Non-pigmented ciliary epithelial cell (primary cell): ENCODE measurements at regions not wholly inside any gene's neighbourhood (a gene's known extent, or its start where the extent isn't known, plus 50 kb on each side); places are given as distances from the start of the nearest gene placed in this dataset.

Source experiments
- DNase-seq: peaks from one replicate; pipeline ENCODE4 v3.0.0-alpha.2; 2010; ENCODE audit warnings: low read depth

DNA sequence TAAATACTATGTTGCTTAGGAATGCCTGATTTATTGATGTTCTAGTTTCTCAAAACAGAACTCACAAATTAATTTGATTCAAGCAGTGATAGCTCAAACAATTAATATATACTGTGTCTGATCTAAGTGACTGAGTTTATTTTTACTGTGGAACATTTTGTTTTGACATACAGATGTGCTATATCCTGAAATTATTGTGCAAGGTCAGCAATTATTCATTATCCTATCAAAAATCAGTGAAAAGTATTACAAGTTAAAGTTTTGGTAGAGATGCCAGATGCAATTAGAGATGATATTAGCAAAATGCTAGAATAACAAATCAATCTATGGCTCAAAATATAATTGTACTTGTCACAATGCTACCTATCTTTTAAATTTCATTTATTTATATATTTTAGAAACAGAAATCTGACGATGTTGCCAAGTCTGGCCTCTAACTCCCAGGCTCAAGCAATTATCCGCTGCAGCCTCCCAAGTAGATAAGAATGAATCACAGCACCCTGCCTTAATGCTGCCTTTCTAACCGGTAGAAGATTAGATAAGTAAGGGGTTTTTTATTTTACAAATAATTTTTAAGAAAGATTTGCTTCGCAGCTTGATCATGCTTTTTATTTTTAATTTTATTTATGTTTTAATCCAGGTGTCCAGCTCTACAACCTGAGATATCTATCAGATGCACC lies 825.5 kb upstream of the NDST4 start:
- no peak for DNase-seq

- DNase-seq, result no peak
These were observed 816.0 kb upstream of the NDST4 start for GRCh38 chr4:115929373-115929772.

DNA sequence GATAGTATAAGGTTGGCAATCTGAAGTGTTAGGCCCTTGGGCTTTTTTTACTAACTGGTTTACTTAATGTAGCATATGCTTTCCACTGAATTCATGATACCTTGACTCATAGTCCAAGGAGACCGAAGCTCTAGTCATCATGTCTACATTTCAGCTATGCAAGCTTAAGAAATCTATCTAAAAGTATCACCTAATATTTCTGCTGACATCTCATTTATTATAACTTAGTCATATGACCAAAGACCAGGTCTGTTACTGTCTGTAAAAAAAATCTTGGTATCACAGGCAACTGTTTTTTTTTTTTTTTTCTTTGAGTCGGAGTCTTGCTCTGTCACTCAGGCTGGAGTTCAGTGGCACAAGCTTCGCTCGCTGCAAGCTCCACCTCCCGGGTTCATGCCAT lies 814.0 kb upstream of the NDST4 start:
- no peak for DNase-seq

DNA sequence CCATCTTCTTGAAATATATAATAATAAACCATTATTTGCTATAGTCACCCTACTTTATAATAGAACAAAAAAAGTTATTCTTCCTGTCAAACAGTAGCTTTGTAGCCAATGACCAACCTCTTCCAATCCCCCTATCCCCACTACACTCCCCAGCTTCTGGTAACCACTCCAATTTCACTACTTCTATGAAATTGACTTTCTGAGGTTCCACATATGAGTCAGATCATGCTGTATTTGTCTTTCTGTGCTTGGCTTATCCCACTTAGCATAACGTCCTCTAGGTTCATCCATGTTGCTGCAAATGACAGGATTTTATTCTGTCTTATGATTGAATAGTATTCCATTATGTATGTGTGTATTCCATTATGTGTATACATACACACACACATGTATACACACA lies 809.7 kb upstream of the NDST4 start:
- DNase-seq, result no peak

GRCh38 chr4:115920637-115921036 lies 807.2 kb upstream of the NDST4 start:
- DNase-seq, result no peak

DNA sequence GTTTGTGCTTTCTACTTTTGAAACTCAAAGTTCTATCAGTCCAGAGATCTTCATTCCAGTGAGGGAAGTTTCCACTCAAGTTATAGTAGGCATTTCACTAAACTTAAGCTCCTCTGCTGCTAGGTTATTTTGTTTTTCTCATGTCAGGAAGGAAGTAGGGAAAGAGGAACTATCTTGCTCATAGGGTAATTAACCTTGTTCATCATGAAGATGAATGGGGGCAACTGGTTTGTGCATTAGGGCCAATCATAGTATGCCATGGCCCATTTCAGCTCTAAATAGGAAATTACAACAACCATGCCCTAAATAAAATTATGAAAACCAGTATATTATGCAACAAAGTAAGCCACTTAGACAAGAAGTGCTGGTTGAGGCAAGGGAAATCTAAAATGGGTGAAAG lies 804.7 kb upstream of the NDST4 start:
- DNase-seq, result no peak

GRCh38 chr4:115906428-115906827 lies 793.0 kb upstream of the NDST4 start:
- DNase-seq, result no peak

DNA sequence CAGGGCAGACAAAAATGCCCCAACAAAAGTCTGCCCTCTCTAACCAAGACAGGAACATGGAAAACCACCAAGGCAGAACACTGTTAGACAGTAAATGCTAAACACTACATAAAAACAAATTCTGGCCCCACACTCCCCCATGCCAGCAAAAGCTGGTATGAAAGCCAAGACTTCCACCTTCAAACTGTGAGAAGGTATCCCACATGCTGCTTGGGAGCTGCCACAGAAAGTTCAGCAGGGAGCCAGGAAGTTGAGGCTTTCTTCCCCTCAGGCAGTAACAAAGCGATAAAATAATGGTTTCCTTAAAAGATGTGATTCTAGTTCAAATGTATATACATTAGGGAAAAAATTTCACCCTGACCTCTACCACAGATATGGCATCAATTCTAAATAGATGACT lies 770.4 kb upstream of the NDST4 start:
- DNase-seq, result no peak

DNA sequence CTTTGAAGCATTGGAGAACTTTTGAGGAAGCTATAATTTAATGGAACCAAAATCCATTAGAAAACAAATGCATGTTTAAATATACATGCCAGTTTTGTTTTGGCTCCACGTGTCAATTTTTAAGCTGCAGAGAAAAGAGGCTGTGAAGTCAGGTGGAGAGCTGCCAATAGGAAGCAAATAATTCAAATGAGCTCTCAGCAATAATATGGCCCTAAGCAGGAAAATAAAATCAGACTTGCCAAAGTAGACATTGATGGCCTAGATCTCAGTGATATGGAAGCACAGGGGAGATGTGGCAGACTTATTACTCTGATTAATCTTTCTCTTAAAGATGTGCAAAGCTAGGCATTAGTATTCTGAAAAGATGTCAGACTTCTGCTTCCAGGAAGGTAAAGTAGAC lies 769.8 kb upstream of the NDST4 start:
- DNase-seq, result no peak

DNA sequence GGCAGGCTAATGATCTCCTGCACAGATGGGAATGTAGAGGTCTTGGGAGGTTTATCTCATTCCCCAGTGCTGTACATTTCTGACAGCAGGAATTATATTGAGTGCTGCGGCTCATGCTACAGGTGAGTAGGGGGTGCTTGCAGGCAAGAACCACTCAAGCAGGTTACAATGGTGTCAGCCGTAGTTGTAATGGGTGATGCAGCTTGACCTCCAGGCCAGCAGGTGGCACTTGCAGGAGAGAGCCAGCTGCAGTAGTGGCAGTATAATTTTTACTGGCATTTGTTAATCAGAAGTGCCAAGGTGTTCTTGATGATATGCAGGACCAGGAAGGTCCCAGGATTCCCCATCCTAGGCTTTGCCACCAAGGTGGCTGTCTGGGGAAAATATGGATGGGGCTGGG lies 759.6 kb upstream of the NDST4 start:
- no peak for DNase-seq

GRCh38 chr4:115871596-115871995 lies 758.2 kb upstream of the NDST4 start:
- no peak for DNase-seq

GRCh38 chr4:115866364-115866896 lies 753.0 kb upstream of the NDST4 start:
- DNase-seq, result no peak

- DNase-seq, result no peak
These were observed 752.3 kb upstream of the NDST4 start for GRCh38 chr4:115865736-115866135.

DNA sequence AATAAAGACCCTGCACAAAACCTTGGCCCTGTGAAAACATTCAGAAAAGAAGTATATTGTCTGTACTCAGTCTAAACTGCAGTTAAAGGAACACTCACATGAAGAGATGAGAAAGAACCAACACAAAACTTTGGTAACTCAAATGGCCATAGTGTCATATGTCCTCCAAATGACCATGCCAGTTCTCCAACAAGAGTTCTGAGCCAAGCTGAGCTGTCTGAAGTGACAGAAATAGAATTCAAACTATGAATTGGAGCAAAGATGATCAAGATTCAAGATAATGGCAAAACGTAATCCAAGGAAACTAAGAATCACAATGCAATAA lies 739.3 kb upstream of the NDST4 start:
- no peak for DNase-seq

DNA sequence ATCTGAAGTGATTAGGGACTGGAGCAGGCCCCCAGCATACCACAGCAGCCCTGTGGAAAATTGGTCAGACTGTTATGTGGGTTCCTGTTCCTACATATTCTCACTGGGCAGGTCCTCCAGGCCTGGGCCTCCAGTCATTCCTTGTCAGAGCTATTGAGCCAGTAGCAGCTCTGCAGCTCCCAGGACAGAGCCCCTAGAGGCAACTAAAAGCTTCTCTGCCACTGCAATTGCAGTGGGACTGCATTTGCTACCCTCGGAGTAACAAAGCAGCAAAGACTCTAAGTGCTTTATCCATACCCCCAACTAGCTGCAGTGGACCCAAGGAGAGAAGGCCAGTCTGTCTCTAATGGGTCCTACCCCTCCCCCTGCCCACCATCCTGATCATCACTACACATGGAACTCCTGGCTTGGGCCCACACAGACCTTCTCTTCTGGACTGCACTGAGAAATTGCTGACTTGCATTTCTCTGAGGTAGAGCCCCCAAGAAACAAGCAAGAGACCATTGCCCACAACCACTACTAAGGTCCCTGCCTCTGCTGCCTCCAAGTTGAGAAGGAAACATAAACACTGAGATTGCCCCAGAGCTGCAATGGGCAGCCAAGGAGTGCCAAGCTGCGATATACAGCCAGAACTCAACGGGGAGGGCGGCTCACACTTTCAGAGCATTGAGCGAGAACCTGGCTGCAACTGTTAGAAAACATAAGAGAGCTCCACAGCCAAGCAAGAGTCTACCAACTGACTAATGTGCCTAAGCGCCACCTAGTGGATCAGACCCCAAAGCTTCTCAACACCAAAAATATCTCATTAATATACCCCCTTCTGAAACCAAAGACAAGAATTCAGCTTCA lies 738.7 kb upstream of the NDST4 start:
- DNase-seq, result peak; percentile 11

GRCh38 chr4:115850799-115851509 lies 737.5 kb upstream of the NDST4 start:
- no peak for DNase-seq

GRCh38 chr4:115844180-115844579 lies 730.8 kb upstream of the NDST4 start:
- DNase-seq, result no peak

GRCh38 chr4:115841871-115842270 lies 728.5 kb upstream of the NDST4 start:
- DNase-seq, result no peak

DNA sequence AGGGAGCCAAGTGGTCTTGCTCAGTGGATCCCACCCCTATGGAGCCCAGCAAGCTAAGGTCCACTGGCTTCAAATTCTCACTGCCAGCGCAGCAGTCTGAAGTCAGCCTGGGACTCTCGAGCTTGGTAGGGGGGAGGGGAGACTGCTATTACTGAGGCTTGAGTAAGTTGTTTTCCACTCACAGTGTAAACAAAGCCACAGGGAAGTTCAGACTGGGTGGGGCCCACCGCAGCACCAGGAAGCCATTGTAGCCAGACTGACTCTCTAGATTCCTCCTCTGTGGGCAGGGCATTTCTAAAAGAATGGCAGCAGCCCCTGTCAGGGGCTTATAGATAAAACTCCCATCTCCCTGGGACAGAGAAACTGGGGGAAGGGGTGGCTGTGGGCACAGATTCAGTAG lies 721.0 kb upstream of the NDST4 start:
- no peak for DNase-seq

DNA sequence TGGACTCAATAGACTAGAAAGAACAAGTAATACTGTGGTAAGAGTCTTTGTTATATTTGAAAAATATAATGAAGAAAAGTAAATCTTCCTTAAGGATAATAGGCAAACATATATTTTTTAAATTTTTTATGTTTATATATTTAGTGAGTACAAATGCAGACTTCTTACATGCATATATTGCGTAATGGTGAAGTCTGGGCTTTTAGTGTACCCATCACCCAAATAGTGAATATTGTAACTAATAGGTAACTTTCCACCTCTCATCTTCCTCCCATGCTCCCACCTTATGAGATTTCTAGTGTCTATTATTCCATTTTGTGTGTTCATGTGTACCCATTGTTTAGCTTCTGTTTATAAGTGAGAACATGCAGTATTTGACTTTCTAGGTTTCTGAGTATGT lies 711.2 kb upstream of the NDST4 start:
- no peak for DNase-seq

DNA sequence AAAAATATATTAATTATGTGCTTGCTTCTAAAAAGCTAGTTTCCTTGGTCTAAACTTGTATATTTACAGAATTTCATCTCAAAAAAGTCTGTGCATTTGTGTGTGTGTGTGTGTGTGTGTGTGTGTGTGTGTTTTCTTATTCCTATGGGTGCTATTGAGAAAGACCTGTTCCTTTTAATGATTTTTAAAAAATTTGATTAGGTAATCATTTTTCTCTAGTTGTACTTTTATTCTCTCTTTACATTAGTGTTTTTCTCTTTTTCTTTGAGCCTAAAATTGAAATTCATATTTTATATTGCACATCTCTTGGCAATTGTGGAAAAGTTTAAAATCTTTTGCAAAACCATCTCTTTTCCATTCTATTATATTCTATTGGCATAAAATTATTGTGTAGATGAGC lies 690.4 kb upstream of the NDST4 start:
- no peak for DNase-seq

DNA sequence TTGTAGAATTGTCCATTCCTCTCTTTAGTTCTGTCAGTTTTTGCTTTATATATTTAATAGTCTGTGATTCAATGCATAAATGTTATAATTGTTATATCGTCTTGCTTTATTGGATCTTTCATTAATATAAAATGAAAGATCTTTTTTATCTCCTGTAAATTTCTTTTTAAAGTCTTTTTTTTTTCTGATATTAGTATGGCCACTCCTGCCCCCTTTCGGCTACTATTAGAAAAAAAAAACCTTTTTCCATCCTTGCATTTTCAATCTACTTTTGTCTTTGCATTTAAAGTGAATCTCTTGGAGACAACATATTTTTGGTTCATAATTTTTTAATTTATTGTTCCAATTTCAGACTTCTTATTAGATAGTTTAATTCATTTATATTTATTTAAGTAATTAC lies 677.4 kb upstream of the NDST4 start:
- DNase-seq, result no peak

DNA sequence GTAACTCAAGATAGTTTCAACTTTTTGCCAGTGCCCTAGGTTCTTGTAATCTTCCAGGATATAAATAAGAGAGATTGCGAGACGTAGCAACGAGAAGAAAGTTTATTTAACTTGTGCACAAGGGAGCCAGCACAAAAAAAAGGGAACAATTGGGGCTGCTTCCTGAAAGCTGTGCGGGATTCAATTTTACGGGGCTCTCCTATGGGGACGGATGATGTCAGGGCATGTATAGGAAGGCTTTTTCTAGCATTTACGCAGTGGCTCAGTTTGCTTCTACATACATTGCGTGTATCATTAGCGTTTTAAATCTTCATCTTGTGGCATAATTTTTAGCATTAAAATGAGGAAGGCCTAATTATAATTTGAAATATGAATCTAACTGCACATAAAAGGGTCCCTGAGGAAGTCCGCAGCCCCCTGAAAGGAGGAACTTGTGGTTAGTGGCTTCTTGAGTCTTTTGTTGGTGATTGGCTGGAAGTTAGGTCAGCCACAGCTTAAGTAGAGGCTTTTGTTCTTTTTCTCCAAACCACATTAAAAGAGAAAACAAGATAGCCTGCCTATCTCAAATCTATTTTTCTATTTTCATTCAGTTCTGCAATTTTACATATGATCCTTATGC lies 668.2 kb upstream of the NDST4 start:
- no peak for DNase-seq
